GM19043 (cell line): ENCODE measurements at regions not wholly inside any gene's neighbourhood (a gene's known extent, or its start where the extent isn't known, plus 50 kb on each side); places are given as distances from the start of the nearest gene placed in this dataset.
"Not testable (repeated sequence)": the region's sequence is repeated elsewhere in the genome, so short reads cannot be mapped to it uniquely, and the experiment has no call there.

Experiments
- ATAC-seq: cut with Tn5 transposase; IDR thresholded peaks from one replicate; pipeline ENCODE4 v1.9.1; 2021; ENCODE audit warnings: low read depth; ENCODE audit not compliant: unreplicated experiment

- ATAC-seq = no peak
These were observed 179.0 kb downstream of the BCAS1 start for GRCh38 chr20:53891306-53891894.

- no peak for ATAC-seq
These were observed 179.7 kb downstream of the BCAS1 start for GRCh38 chr20:53890443-53891305.

GRCh38 chr20:53889411-53890148 lies 180.8 kb downstream of the BCAS1 start:
- ATAC-seq = no peak

GRCh38 chr20:53888951-53889350 lies 181.4 kb downstream of the BCAS1 start:
- no peak for ATAC-seq

- no peak for ATAC-seq
These were observed 181.9 kb downstream of the BCAS1 start for GRCh38 chr20:53888510-53888909.

GRCh38 chr20:53887973-53888372 lies 182.4 kb downstream of the BCAS1 start:
- no peak for ATAC-seq

- no peak for ATAC-seq
These were observed 185.4 kb downstream of the BCAS1 start for GRCh38 chr20:53884859-53885541.

GRCh38 chr20:53883098-53883911 lies 187.1 kb downstream of the BCAS1 start:
- ATAC-seq = no peak

GRCh38 chr20:53882438-53882986 lies 187.9 kb downstream of the BCAS1 start:
- ATAC-seq = not testable (repeated sequence)

- no peak for ATAC-seq
These were observed 189.0 kb downstream of the BCAS1 start for GRCh38 chr20:53881362-53881761.

- no peak for ATAC-seq
These were observed 190.2 kb downstream of the BCAS1 start for GRCh38 chr20:53880108-53880641.

- no peak for ATAC-seq
These were observed 191.2 kb downstream of the BCAS1 start for GRCh38 chr20:53879048-53879684.

GRCh38 chr20:53878262-53879047 lies 191.9 kb downstream of the BCAS1 start:
- no peak for ATAC-seq

GRCh38 chr20:53876956-53877355 lies 193.4 kb downstream of the BCAS1 start:
- no peak for ATAC-seq

GRCh38 chr20:53876470-53876869 lies 193.9 kb downstream of the BCAS1 start:
- no peak for ATAC-seq

GRCh38 chr20:53875452-53875851 lies 194.9 kb downstream of the BCAS1 start:
- no peak for ATAC-seq

GRCh38 chr20:53874706-53875105 lies 195.7 kb downstream of the BCAS1 start:
- ATAC-seq = no peak

GRCh38 chr20:53874104-53874503 lies 196.3 kb downstream of the BCAS1 start:
- ATAC-seq = no peak
